ENCODE measurements at regions not wholly inside any gene's neighbourhood (a gene's known extent, or its start where the extent isn't known, plus 50 kb on each side); places are given as distances from the start of the nearest gene placed in this dataset.

DNA sequence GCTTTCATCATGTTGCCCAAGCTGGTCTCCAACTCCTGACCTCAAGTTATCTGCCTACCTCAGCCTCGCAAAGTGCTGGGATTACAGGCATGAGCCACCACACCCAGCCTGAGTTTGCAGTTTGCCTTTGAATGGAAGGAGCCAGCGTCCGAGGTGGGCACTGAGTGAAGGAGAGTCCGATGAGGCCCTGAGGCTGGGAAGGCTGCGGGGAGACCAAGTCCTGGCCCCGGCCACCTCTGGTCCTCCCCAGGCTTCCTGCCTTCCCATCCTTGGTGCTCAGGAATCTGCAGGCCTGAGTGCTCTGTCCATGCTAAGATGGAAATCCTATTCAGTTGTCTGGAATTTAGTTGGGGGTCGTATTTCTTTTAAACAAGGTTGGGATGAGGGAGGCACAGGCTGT is 82.9 kb downstream of the SMIM21 start:
- no peak for TF ChIP-seq CTCF (IDR thresholded peaks at IDR 0.05; ENCODE audit: insufficient read depth, low read length)
- DNase-seq (ENCODE audit: low read depth), result no peak
- no peak overlapping the region for H3K4me3 ChIP-seq (ENCODE audit: low read depth, low read length)

DNA sequence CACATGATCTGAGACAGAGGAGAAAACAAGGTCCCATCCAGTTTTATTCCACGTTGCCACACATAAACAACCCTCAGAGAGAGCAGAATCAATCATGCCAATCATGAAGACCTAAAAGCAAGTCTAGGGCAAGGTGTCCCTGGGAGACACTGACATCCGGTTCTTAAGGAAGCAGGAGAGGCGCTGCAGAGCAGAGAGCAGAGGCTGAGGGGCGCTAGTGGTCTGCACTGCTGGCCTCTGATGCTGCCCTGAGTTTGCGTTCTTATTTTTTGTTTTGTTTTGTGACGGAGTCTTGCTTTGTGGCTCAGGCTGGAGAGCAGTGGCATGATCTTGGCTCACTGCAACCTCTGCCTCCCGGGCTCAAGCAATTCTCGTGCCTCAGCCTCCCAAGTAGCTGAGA is 83.3 kb downstream of the SMIM21 start:
- no peak for DNase-seq (ENCODE audit: low read depth)
- TF ChIP-seq CTCF (IDR thresholded peaks at IDR 0.05; ENCODE audit: insufficient read depth, low read length), result no peak
- H3K4me3 ChIP-seq (ENCODE audit: low read depth, low read length), result no peak overlapping the region

- DNase-seq (ENCODE audit: low read depth), result no peak
Measured at GRCh38 chr18:75343389-75343788, 84.1 kb downstream of the SMIM21 start.

DNA sequence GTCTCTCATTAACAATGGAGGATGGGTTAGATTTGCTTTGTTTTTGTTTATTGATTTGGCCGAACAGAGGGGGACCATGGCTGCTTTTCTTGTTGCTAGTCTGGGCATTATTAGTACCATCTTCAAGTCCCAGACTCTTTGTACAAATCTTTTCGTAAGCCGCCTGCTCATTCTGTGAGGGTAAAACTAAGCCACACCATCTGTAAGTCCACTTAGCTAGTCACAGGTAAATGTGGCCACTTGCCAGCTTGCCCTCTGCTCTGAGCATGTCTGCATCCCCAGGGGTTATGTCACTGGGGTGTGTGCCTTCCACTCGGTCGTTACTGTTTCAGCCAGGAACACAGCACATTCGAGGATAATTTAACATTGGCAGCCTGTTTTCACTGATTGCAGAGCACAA is 85.6 kb downstream of the SMIM21 start:
- no peak overlapping the region for H3K4me3 ChIP-seq (ENCODE audit: low read depth, low read length)
- no peak for DNase-seq (ENCODE audit: low read depth)
- TF ChIP-seq CTCF (IDR thresholded peaks at IDR 0.05; ENCODE audit: insufficient read depth, low read length), result no peak

More at GRCh38 chr18:75343389-75343788, 84.1 kb downstream of the SMIM21 start:
- H3K4me3 ChIP-seq (ENCODE audit: low read depth, low read length), result no peak overlapping the region
- no peak for TF ChIP-seq CTCF (IDR thresholded peaks at IDR 0.05; ENCODE audit: insufficient read depth, low read length)

GRCh38 chr18:75341267-75341666 is 86.2 kb downstream of the SMIM21 start:
- peak; percentile 13 for DNase-seq (ENCODE audit: low read depth)
- H3K4me3 ChIP-seq (ENCODE audit: low read depth, low read length), result no peak overlapping the region
- TF ChIP-seq CTCF (IDR thresholded peaks at IDR 0.05; ENCODE audit: insufficient read depth, low read length), result no peak

- TF ChIP-seq CTCF (IDR thresholded peaks at IDR 0.05; ENCODE audit: insufficient read depth, low read length), result no peak
- DNase-seq (ENCODE audit: low read depth), result no peak
- H3K4me3 ChIP-seq (ENCODE audit: low read depth, low read length), result no peak overlapping the region
Measured at GRCh38 chr18:75339936-75340605, 87.4 kb downstream of the SMIM21 start.

Data from fibroblast of the aortic adventitia (primary cell).